Limb (tissue), 2 donors: ENCODE measurements at regions not wholly inside any gene's neighbourhood (a gene's known extent, or its start where the extent isn't known, plus 50 kb on each side); places are given as distances from the start of the nearest gene placed in this dataset.

Experiments used
- DNase-seq, 2 donors: peaks; one replicate each; pipeline ENCODE4 v3.0.0-alpha.2; 2016; ENCODE audit errors: extremely low spot score in 2 of 2

GRCh38 chr6:21423106-21423854 is 170.3 kb upstream of the SOX4 start:
- DNase-seq: no peak

DNA sequence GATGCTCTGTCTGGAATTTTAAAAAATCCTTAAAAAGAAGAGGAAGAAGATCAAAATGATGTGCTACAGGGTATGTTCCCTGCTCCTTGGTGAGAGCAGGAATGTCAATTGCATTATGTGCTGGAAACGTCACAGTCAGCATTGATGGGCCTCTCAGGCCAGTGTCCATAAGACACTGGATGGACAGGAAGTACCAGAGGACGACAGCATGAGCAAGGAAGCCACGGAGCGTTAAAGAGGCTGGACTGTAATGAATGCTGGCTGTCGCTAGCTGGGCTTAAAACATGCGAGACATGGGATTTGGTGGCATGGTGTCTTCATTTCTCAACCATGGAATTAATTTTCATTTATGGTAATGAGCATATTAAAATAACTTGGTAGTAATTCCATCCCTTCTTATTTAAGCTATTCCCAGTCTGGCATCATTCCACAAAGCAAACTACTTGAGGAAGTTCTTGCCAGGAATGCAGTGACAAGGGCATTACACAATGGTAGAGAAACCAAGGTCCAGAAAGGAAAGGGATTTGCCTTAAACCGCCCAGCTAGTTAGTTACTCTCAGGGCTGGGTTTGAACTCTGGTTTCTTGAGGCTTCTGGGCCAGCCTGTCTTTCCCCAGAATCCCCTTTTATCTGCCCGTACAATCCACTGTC is 166.6 kb upstream of the SOX4 start:
- DNase-seq: no peak

- no peak for DNase-seq
These were observed 164.3 kb upstream of the SOX4 start for GRCh38 chr6:21429291-21429690.

GRCh38 chr6:21431526-21431925 is 162.0 kb upstream of the SOX4 start:
- DNase-seq: no peak

- no peak for DNase-seq
These were observed 156.9 kb upstream of the SOX4 start for GRCh38 chr6:21436625-21437024.

- no peak for DNase-seq
These were observed 156.0 kb upstream of the SOX4 start for GRCh38 chr6:21437581-21437980.

DNA sequence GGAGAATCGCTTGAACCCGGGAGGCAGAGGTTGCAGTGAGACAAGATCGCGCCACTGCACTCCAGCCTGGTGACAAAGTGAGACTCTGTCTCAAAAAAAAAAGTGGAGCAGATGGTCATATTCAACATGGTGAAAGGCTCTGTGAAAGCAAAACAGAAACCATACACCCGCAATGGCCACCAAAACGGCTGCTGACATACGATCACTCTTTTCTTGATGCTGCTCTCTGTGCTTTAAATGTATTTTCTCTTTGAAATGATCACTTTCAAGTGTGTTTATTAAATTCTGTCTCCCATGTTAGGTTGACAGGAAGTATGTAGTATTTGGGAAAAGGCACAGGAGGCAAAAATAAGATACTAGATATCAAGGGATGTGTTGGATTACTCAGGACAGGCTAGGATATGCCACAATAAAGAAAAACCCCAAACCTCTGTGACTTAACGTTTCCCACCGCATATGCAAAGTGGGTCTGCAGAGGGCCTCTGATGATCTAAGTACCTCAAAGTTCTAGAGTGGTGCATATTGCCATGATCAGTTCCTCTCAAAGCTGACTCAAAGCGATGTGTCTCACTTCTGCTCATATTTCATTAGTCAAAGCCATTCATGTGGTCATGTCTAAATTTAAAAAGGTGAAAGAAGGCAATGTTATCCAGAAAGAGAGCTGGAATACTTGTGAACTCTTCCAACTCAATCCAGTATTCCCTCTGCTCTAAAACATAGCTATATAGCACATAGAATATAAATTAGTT is 155.1 kb upstream of the SOX4 start:
- no peak for DNase-seq

DNA sequence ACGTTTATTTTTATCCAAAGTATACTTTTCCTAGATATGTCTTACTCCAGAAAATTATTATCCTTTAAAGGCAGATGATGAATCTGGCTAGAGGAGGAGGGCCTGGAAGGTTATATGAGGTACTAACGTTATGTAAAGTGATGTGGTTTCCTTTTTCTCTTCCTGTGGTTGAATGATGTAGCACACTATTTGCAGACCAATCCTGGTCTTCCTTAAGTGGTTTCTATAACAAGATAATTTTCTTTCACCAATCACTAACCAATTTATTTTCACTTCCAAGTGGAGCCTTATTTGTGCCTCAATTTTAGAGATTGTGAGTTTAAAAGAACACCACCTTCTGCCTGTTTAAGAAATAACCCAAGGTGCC is 154.6 kb upstream of the SOX4 start:
- DNase-seq: no peak

DNA sequence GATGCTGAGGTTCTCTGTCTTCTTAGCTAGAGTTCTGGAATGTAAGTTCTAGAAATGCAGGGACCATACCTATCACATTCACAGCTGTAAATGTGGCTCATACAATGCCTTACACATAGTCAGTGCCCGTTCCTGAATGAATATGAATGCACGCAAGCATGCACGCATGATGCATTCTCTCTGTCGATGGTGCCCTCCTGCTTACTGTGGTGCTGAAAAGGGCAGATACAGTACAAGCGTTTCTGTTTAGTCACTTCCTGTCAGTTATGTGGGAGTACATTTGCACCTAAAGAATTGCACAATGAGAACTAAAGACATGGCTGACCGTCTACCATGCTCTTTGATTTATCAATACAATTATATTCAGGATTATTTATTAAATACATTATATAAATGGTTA is 152.2 kb upstream of the SOX4 start:
- DNase-seq: no peak

GRCh38 chr6:21442874-21443273 is 150.7 kb upstream of the SOX4 start:
- DNase-seq: no peak

DNA sequence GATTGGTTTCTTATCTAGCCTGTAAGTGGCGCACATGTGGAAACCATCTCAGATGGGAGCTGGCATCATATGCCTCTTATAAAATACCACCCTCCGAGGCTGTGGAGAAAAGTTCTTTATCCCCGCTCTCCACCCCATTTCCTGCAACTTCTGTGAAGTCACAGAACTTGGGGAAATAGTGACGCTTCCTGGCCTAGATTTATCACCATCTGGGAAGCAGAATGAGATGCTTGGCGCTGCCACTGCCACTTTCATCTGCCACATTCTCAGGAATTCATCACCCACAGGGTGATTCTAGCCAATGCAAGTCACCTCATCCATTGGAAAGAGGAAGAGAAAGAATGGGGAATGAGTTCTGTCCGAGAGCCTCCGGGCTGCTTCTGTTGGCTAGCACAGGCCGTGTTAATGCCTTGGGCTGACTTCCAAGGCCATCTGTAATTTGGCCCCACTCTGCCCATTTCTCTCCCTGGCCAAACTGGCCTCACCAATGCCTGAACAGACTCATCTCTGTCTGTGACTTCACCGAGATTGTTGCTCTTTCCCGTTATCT is 148.8 kb upstream of the SOX4 start:
- no peak for DNase-seq

DNA sequence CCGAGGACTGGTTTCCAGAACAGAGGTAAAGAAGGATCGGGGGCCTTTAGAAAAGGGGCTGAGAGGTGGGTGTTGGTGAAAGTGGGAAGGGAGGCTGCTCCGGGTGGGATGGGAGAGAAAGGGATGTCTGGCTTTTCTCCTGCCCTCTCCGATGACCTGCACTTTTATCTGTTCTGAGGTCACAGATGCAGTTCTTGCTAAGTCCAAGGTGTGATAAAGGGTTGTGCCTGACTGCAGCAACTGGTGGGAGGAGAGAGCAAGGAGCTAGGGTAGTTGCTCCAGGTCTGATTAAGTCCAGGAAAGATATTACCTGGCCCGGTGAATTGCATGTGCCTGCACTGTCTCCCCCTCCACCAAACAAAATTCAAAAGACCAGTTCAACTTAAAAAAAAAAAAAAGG is 145.6 kb upstream of the SOX4 start:
- no peak for DNase-seq

DNA sequence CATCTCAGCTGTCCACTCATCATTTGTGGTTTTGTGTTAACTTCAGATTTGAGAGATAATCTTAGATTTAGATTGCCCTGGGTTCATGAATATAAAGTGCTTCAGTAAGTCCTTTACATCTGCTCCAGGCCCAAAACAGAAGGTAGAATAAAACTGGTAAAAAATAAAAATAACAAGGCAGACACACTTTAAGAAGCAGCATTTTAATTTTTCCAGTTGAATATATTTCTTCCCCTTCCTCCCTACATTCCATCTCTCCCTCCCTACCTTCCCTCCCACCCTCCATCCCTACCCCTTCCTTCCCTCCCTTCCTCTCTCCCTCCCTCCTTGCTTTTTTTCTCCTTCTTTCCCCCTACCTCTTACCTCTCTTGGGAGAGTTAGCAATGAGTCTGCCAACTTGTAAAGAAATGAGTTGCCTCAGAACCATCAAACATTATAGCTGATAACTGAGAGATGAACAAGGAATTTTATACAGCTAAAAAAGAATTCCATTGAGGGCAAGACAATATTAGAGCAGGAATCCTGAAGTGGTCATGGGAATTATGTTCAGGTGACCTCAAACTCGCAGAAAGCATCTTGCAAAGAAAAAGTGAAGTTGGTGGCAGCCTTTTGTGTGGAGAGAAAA is 145.0 kb upstream of the SOX4 start:
- DNase-seq: no peak

DNA sequence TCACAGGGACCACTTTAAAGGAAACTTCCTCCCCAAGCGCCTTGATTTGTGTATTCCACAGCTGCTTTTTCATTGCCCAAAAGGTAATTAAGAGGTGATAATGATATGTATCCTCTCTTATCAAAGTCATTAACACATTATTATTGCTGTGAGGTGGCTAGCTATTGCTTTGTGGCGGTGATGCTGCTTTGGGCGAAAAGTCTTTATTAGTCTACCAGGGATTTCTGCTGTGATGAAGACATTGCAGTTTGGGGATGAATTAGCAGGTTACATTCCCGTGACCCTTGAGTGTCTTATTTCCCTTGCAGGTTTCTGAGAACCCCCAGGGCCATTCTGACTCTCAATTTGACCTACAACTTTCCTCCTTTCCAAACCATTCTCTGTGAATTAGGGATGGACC is 143.4 kb upstream of the SOX4 start:
- no peak for DNase-seq

GRCh38 chr6:21450628-21451027 is 142.9 kb upstream of the SOX4 start:
- no peak for DNase-seq

- no peak for DNase-seq
These were observed 142.0 kb upstream of the SOX4 start for GRCh38 chr6:21451546-21452013.

GRCh38 chr6:21454262-21454661 is 139.3 kb upstream of the SOX4 start:
- no peak for DNase-seq

DNA sequence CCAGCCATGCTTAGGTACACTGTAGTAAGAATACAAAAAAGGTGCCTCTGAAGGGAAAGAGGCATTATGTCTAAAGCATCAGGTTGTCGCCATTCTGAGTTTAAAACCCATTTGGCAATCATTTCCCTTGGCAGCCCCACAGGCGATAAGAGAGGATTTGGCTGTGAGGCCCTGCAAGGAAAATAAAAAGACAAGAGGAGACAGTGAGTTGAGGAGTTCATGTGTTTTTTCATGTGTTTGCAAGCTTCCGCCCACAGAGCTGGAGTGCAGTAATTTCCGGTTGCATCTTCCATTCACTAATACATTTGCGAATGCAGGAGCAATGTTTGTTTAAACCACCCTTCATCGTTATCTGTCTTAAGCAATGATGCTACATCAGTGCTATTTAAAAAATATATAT is 138.5 kb upstream of the SOX4 start:
- no peak for DNase-seq

DNA sequence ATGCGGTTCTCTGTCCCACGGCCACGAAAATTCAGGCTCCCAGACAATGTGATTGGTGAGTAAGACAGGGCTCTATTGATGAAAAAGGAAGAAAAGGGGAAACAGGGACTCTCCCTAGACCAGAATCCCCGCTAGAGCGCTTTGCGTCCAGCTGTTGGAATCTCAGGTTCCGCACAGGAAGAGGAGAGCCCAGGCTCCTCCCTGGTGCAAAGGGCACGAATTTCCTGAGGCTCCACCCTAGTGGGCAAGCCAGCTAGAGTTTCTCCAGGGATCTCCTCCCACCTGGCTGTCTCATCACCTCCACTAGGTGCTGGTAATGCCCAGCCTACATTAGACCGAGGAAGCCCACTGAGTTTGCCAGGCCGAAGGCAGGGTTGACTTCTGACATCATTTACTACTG is 135.9 kb upstream of the SOX4 start:
- no peak for DNase-seq

DNA sequence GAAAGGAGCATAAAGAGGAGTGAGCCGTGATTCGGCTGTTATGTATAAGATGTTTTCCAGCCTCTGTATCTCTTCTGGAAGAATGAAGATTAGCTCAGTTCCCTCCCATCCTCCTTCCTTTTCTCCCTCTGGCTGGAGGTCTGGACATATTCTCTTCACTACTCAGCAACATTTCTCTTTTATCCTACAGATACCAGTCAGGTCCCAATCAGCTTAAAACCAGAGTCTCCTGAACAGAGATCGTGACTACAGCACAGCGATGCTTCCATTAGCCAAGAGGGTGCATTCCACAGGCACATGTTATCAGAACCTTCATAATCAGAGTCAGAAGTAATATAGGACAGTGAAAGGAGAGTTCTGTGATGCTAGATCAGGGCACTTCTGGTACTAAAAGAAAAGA is 133.9 kb upstream of the SOX4 start:
- no peak for DNase-seq

DNA sequence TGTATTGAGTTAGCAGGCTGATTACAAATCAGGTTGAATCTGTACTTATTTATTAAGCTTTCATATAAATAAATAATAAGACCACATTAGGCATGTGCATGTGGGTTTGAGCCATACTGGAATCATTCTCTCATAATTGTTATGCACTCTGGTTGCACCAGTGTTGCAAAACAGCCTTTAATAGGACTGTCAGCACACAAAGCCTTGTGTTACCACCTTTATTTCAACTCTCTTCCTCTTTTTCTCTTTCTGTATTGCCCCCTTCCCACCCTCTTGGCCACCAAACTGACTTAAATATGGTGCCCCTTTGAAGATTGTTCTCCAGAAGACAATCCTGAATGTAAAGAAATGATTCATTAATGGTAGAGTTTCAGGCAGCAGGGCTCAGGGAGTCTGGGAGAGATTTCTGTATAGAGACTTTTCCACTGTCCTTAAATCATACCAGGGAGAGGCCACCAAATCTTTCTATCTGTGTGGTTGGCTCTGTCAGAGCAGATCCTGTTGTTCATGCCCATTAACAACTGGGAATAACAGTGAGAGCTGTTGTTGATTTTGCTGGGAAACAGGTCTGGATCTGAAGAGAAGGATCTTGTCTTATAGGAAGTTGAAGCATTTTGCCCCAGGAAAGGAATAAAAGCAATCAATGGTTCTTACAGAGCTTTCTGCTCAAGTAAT is 131.6 kb upstream of the SOX4 start:
- no peak for DNase-seq
